ENCODE measurements at regions not wholly inside any gene's neighbourhood (a gene's known extent, or its start where the extent isn't known, plus 50 kb on each side); places are given as distances from the start of the nearest gene placed in this dataset.
"Not testable (repeated sequence)": the region's sequence is repeated elsewhere in the genome, so short reads cannot be mapped to it uniquely, and the experiment has no call there.

- DNase-seq = no peak
Measured at GRCh38 chr12:13336216-13336615, 139.7 kb downstream of the EMP1 start.

- DNase-seq = no peak
Measured at GRCh38 chr12:13328535-13328934, 132.0 kb downstream of the EMP1 start.

GRCh38 chr12:13326076-13326475 lies 129.6 kb downstream of the EMP1 start:
- DNase-seq = no peak

GRCh38 chr12:13325037-13325436 lies 128.5 kb downstream of the EMP1 start:
- DNase-seq = not testable (repeated sequence)

GRCh38 chr12:13318231-13319015 lies 121.9 kb downstream of the EMP1 start:
- DNase-seq = peak; percentile 32

- no peak for DNase-seq
Measured at GRCh38 chr12:13316587-13317246, 120.2 kb downstream of the EMP1 start.

- no peak for DNase-seq
Measured at GRCh38 chr12:13313886-13314285, 117.4 kb downstream of the EMP1 start.

DNA sequence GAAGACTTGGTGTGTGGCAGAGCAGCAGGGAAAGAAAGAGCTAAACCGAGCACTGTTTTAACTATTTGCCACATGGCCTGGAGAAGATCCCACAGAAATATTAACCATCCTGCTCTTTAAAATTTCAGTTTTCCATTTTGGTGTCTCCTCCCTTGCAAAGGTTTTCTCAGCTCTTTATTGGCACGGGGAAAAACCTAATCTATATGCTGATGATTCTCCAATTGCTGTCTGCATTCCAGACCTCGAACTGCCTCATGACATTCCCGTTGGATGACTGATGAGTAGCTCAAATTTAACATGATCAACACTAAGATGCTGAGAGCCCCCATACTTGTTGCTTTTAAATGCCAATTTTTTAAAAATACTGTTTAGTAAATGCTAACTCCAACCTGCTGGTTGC lies 115.0 kb downstream of the EMP1 start:
- DNase-seq = no peak

DNA sequence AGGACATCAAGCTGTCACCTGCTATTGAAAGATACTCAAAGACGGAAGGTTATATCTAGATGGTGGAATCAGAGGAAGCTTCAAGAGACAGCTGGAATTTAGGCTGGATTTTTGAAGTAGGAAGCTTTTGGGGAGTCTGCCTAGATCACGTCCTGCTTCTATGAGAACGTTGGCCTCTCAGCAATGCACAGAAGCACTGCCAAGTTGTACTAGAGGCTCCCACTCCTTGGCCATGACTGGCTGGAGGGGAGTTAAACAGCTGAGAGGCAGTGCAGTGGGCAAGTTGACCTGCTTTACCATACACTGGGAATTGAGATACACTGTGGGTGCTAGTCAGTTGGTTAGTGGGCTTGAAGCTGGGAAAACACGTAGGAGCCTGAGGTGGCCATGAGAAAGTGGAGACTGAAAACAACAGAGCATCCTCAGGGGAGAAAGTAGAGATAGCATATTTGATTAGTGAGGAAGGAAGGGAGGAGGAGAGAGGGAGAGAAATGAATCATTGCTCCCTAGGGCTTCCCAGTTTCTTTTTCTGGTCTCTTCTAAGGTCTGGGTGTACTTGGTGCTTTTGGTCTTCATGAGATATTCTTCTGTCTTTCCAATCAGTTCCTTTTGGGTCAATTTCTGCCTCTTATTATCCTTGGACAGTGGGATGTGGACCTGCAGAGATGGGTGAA lies 110.8 kb downstream of the EMP1 start:
- DNase-seq = no peak

- no peak for DNase-seq
Measured at GRCh38 chr12:13304924-13305323, 108.4 kb downstream of the EMP1 start.

DNA sequence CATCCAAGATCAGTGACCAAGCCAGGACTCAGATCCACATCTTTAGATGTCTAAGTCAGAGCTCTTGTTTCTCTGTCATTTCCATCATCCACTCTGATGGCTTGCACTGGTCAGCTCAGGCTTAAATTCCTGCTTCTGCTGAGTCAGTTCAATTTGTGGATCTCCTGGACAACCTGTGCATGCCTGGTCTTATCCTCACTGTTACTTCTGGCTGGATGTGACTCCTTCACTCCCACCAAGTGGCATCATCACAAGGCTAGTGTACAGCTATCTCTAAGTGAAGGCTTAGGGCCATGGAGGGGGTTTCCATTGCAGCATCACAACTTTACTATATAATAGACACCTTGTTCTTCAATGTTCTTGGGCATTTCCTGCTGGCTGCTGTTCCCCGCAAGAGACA lies 102.9 kb downstream of the EMP1 start:
- DNase-seq = no peak

DNA sequence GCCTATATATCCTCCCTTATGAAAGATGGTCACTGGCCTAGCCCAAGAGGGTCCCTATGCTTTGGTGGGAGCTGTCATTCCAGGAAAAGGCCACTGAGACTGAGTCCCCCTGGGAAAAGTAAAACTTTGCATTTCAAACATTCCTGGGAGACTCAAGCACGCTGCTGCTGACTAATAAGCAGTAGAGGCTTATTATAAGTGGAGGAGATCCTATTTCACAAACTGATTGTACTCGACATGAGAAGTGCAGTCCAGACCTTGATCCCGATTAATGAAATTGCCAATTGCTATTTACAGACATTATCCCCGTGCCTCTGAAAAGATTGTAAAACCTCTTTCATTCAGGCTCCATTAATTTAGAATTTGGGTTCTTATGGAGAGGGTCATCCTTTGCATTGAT lies 96.6 kb downstream of the EMP1 start:
- DNase-seq = no peak

DNA sequence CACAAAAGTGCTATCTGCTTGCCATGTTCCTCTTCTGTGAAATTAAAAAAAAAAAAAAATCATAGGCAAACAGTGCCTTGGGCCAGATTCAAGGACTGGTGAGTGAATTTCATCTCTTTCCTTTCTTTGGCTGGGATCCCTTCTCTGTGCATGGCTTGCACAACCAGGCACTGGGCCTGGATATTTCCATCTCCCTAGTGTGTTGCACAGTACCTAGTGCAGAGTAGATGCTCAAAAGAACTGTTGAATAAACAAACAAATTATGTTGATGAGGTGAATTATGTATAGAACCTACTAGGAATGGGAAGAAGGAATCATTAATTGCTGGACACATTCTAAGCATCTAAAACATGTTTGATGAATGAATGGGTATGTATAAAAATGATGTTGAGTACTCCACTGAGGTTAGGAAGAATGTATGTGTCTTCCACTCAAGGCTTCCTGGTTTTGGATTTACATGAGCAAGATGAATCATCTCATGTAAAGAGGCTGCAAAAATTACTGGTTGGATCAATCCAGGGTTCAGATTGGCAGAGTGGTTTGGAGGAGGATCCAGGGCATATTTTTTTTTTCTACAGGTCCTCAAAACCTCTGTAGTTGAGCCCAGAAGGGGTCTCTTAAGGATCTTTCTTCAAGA lies 93.2 kb downstream of the EMP1 start:
- no peak for DNase-seq

GRCh38 chr12:13288937-13289652 lies 92.6 kb downstream of the EMP1 start:
- no peak for DNase-seq

GRCh38 chr12:13288501-13288900 lies 92.0 kb downstream of the EMP1 start:
- peak; percentile 83 for DNase-seq

DNA sequence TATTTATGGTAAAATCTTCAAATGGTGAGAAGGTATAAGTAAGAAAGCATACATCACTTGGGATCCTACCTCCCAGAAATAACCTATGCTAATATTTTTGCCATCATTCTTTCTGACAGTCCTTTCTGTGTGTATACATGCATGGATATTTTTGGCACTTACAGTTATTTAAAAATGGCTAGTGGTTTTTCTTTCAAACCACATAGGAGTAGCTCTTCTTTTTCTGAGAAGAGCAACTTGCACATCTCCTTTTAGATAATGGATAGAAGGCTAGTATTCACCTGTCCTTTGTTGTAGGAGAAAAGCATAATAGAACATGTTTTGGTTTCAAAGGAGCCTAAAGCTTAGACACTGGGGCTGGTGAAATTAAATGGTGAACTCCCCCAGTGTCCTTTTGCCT lies 87.3 kb downstream of the EMP1 start:
- DNase-seq = no peak

- no peak for DNase-seq
Measured at GRCh38 chr12:13282861-13283260, 86.3 kb downstream of the EMP1 start.

DNA sequence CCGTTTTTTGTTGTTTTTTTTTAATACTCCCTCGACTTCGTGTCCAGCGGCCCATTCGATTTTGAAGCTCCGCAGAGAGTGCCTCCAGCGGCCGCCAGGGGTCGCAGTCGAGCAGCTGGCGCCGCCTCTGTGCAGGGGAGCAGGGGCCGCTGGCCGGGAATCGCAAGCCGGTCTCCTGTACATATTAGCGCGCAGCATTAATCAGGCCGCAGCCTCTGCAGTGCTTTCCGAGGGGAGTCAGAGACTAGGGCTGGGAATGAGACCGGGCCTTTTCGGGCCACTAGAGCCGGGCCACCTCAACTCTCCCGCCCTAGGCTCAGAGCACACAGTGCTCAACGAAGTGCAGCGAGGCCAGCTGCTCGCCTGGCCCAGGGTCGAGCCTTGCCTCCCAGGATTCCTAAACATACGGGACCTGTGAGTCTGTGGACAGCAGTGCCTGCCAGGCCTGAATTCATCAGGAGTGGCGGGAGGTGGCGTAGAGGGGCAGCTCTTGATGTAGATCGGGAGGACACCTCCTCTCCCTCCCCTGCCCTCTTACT lies 81.8 kb downstream of the EMP1 start:
- DNase-seq = peak; percentile 11

DNA sequence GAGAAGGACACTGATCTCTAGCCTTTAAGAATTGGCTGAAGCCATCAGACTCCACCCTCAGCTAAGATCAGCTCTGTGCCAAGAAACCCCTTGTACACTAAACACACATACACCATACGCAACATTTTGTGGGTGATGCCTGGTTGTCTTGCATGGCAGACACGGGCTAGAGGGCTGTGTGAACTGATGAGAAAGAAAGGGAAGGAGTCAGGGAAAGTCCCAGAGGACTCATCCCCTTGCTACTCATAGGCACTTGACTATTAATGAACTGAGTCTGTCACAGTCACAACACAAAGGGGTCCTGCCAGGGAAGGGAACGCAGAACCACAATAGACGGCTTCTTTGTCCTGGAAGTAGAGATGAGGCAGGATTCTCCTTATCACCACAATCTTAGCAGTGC lies 80.8 kb downstream of the EMP1 start:
- DNase-seq = no peak

GRCh38 chr12:13275241-13276085 lies 78.9 kb downstream of the EMP1 start:
- DNase-seq = no peak

DNA sequence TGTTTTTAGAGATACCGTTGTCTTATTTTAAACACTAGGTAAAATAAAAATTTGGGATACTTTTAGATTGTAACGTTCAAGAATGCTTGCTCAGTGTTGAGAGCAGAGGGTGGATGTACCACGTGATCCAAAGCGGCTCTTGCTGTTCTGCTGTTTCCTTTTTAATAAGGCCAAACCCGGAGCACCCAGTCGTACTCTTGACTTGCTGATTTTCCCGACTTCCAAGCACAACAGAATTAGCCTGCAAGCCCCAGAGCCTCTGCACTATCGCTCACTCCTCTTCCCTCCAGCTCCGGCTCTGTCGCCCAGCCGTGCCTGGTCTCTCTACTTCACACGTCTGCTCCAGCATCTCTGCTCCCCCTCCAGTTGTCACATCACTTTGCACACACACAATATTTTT lies 77.3 kb downstream of the EMP1 start:
- no peak for DNase-seq

- DNase-seq = no peak
Measured at GRCh38 chr12:13273097-13273496, 76.6 kb downstream of the EMP1 start.

Measured in NCI-H226 (cell line).